ENCODE measurements at regions not wholly inside any gene's neighbourhood (a gene's known extent, or its start where the extent isn't known, plus 50 kb on each side); places are given as distances from the start of the nearest gene placed in this dataset.
"Not testable (repeated sequence)": the region's sequence is repeated elsewhere in the genome, so short reads cannot be mapped to it uniquely, and the experiment has no call there.

DNA sequence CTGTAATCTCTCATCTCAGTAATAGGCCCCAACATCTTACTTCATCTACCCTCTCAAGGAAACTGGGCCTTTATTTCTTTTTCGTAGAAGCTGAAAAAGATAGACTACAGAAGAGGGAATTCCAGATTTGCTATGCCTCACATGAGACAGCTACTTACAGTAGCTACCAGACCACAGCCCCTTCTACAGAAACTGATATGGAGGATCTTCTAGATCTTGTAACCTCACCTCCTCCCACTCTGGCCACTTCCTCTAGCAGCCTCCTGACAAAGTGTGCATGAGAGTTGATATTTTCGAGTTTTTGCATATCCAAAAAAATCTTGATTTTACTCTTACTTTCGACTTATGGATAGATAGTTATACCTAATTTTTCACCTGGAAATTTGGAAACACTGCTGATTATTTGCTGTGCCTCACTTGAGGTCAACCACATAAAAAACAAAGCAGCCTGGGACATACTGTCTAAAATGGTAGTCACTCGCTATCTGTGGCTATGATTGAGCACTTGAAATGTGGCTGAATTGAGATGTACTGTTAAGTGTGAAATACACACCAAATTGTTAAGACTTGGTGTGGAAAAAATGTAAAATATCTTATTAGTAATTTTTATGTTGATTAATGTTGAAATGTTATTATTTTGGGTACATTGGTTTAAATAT lies 86.3 kb upstream of the NID2 start:
- intact Hi-C loops (cut with DNase I) = no loop called here
- TF ChIP-seq, protein P1, sequence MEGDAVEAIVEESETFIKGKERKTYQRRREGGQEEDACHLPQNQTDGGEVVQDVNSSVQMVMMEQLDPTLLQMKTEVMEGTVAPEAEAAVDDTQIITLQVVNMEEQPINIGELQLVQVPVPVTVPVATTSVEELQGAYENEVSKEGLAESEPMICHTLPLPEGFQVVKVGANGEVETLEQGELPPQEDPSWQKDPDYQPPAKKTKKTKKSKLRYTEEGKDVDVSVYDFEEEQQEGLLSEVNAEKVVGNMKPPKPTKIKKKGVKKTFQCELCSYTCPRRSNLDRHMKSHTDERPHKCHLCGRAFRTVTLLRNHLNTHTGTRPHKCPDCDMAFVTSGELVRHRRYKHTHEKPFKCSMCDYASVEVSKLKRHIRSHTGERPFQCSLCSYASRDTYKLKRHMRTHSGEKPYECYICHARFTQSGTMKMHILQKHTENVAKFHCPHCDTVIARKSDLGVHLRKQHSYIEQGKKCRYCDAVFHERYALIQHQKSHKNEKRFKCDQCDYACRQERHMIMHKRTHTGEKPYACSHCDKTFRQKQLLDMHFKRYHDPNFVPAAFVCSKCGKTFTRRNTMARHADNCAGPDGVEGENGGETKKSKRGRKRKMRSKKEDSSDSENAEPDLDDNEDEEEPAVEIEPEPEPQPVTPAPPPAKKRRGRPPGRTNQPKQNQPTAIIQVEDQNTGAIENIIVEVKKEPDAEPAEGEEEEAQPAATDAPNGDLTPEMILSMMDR (IDR thresholded peaks at IDR 0.05) = no peak
- ATAC-seq (no peak), DNase-seq (no peak)
- Histone ChIP-seq H3K36me3 (no peaks in the 10 kb centered on the region), H3K9me3 (no peaks in the 10 kb centered on the region), H3K4me3 (no peak overlapping the region), H3K4me1 (no peaks in the 10 kb centered on the region), H3K27ac (no peak overlapping the region), H3K27me3 (no peaks in the 10 kb centered on the region)

DNA sequence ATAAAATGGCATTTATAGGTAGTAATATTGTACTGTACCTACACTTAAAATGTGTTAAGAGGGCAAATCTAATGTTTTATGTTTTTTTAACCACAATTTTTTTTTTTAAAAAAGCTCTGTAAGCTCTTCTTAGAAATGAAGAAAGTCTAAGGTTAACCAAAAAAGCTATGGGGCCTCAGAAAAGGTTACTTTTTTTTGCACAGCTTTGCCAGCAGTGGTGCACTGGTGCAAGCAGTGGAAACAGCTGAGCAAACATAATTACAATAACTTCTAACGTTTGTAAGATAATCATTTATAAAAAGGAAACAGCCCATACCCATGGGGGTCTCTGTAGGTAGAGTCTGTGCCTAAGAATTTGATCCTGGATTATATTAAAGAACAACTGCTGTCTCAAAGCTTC lies 85.1 kb upstream of the NID2 start:
- Histone ChIP-seq H3K4me3 (no peak overlapping the region), H3K27ac (no peak overlapping the region), H3K9me3 (no peaks in the 10 kb centered on the region), H3K36me3 (no peaks in the 10 kb centered on the region), H3K4me1 (no peaks in the 10 kb centered on the region), H3K27me3 (no peaks in the 10 kb centered on the region)
- TF ChIP-seq, protein P1 (IDR thresholded peaks at IDR 0.05) = no peak
- intact Hi-C loops (cut with DNase I) = no loop called here
- DNase-seq (no peak), ATAC-seq (no peak)

DNA sequence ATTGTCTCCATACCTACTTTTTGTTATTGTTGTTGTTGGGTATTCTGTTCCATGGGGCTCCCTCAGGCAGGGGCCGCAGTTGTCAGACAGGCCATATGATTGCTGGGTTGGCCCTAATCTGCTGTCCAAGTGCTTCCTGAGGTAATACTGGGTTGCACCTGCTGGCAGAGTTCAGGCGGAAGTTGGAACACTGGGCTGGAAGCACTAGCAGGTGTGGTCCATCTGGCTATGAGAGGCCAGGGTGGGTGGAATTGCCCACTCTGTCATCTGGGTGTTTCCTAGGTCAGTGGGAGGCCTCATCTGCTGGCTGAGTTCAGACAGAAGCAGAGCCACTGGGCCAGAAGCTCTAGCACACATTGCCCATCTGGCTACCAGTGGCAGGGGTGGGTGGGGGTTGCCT lies 81.3 kb upstream of the NID2 start:
- Histone ChIP-seq H3K27me3 (no peaks in the 10 kb centered on the region), H3K36me3 (no peaks in the 10 kb centered on the region), H3K27ac (no peak overlapping the region), H3K4me3 (no peak overlapping the region), H3K9me3 (no peaks in the 10 kb centered on the region), H3K4me1 (no peaks in the 10 kb centered on the region)
- intact Hi-C loops (cut with DNase I) = no loop called here
- no peak for DNase-seq
- no peak for ATAC-seq
- TF ChIP-seq, protein P1 (IDR thresholded peaks at IDR 0.05) = no peak

DNA sequence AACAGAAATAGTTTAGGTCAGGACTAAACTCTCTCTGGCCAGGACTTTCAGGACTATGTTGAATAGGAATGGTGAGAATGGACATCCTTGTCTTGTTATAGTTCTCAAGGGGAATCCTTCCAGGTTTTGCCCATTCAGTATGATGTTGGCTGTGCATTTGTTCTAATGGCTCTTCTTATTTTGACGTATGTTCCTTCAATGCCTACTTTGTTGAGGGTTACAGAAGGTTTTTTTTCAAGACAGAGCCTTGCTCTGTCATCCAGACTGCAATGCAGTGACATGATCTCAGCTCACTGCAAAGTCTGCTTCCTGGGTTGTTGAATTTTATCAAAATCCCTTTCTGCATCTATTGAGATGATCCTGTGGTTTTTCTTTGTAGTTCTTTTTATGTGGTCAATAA lies 79.5 kb upstream of the NID2 start:
- TF ChIP-seq, protein P1 (IDR thresholded peaks at IDR 0.05) = no peak
- Histone ChIP-seq H3K4me1 (no peaks in the 10 kb centered on the region), H3K4me3 (no peak overlapping the region), H3K27ac (no peak overlapping the region), H3K27me3 (no peaks in the 10 kb centered on the region), H3K9me3 (no peaks in the 10 kb centered on the region), H3K36me3 (no peaks in the 10 kb centered on the region)
- intact Hi-C loops (cut with DNase I) = no loop called here
- DNase-seq (no peak), ATAC-seq (no peak)

DNA sequence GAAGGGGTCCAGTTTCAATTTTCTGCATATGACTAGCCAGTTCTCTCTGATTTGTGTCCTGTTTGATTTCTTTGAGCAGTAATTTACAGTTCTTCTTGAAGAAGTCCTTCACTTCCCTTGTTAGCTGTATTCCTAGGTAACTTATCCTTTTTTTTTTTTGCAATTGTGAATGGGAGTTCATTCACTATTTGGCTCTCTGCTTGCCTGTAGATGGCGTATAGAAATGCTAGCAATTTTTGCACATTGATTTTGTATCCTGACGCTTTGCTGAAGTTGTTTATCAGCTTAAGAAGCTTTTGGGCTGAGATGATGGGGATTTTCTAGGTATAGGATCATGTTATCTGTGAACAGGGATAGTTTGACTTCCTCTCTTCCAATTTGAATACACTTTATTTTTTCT lies 77.6 kb upstream of the NID2 start:
- intact Hi-C loops (cut with DNase I) = no loop called here
- TF ChIP-seq, protein P1 (IDR thresholded peaks at IDR 0.05) = no peak
- Histone ChIP-seq H3K4me1 (no peaks in the 10 kb centered on the region), H3K27ac (no peak overlapping the region), H3K36me3 (no peaks in the 10 kb centered on the region), H3K4me3 (no peak overlapping the region), H3K9me3 (no peaks in the 10 kb centered on the region), H3K27me3 (no peaks in the 10 kb centered on the region)
- DNase-seq = no peak
- ATAC-seq = no peak

DNA sequence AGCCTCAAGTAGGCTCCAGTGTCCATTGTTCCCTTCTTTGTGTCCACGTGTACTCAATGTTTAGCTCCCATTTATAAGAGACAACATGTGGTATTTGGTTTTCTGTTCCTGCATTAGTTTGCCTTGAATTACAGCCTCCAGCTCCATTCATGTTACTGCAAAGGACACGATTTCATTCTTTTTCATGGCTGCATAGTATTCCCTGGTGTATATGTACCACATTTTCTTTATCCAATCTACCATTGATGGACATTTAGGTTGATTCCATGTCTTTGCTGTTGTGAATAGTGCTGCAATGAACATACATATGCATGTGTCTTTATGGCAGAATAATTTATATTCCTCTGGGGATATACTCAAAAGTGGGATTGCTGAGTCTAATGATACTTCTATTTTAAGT lies 75.2 kb upstream of the NID2 start:
- H3K4me1 ChIP-seq; ATAC-seq; intact Hi-C loops (cut with DNase I); H3K9me3 ChIP-seq; H3K36me3 ChIP-seq; H3K4me3 ChIP-seq; DNase-seq; H3K27me3 ChIP-seq; H3K27ac ChIP-seq: not testable (repeated sequence)

Data from upper lobe of right lung (tissue), 1 donor.